H1 (cell line): ENCODE measurements at regions not wholly inside any gene's neighbourhood (a gene's known extent, or its start where the extent isn't known, plus 50 kb on each side); places are given as distances from the start of the nearest gene placed in this dataset.
A peak's percentile ranks its signal among the peaks of the same experiment; 100 is the strongest.

Source experiments
- CTCF ChIA-PET: fragments of 300-600 bp; sonication (Branson Sonifier 250); formaldehyde crosslinking; loops from one replicate; lab custom pipeline; 2021; ENCODE audit not compliant: partially characterized antibody; lab: Charles Lee
- POLR2A ChIA-PET: fragments of 300-600 bp; sonication (Branson Sonifier 250); formaldehyde crosslinking; loops from one replicate; lab custom pipeline; 2021; ENCODE audit warnings: inconsistent platforms; ENCODE audit not compliant: partially characterized antibody; lab: Charles Lee
- DNase-seq, 2 experiments: peaks; one replicate each; pipeline versions ENCODE4 v3.0.0 to v3.0.0-alpha.2; 2010 to 2022; ENCODE audit warnings: low spot score in 2 of 2, low read depth in 1 of 2, mixed read lengths in 1 of 2
- FAIRE-seq: peaks from 2 replicates; lab custom pipeline; 2011; peaks lifted over from hg19 to GRCh38; lab: Jason Lieb, UNC
- H2AFZ ChIP-seq: 2 replicates; pipeline ENCODE4 v1.8.1; 2012; ENCODE audit warnings: low read length, inconsistent platforms
- H2AK5ac ChIP-seq: 2 replicates; pipeline ENCODE4 v1.6.1; 2013; ENCODE audit warnings: low read depth, low read length
- H2BK120ac ChIP-seq: replicated peaks from 2 replicates; pipeline ENCODE3; 2013; ENCODE audit warnings: low read depth, low read length, inconsistent platforms
- H2BK12ac ChIP-seq: 2 replicates; pipeline ENCODE4 v1.6.1; 2013; ENCODE audit warnings: low read depth, low read length
- H2BK15ac ChIP-seq: 2 replicates; pipeline ENCODE4 v1.6.1; 2013; ENCODE audit warnings: low read length
- H2BK20ac ChIP-seq: 2 replicates; pipeline ENCODE4 v1.6.1; 2013; ENCODE audit warnings: low read length
- H2BK5ac ChIP-seq: 2 replicates; pipeline ENCODE4 v1.6.1; 2013; ENCODE audit warnings: low read depth, low read length
- H3K14ac ChIP-seq: 2 replicates; pipeline ENCODE4 v1.6.1; 2013; ENCODE audit warnings: inconsistent platforms; ENCODE audit not compliant: insufficient read length
- H3K18ac ChIP-seq: 2 replicates; pipeline ENCODE4 v1.6.1; 2013; ENCODE audit warnings: low read length; ENCODE audit errors: extremely low read depth
- H3K23ac ChIP-seq: 2 replicates; pipeline ENCODE4 v1.6.1; 2013; ENCODE audit warnings: inconsistent platforms; ENCODE audit not compliant: insufficient read length
- H3K23me2 ChIP-seq: 2 replicates; pipeline ENCODE4 v1.6.1; 2013; ENCODE audit warnings: low read depth, low read length
- H3K27ac ChIP-seq: 2 replicates; pipeline ENCODE4 v1.6.1; 2011; ENCODE audit warnings: low read depth, low read length, inconsistent platforms
- H3K27me3 ChIP-seq, 4 experiments: replicated peaks in 1 of 4; 1 replicate in 1 of 4; 2 replicates in 3 of 4; pipeline versions ENCODE4 v1.6.1 to v1.8.1; 2011 to 2013; ENCODE audit warnings: low read length in 3 of 4, mild to moderate bottlenecking in 3 of 4, inconsistent platforms in 2 of 4, mixed read lengths in 2 of 4, moderate library complexity in 1 of 4; ENCODE audit not compliant: control insufficient read depth in 3 of 4, insufficient read depth in 3 of 4; ENCODE audit errors: extremely low read depth in 1 of 4
- H3K36me3 ChIP-seq, 4 experiments: 2 replicates each; pipeline versions ENCODE4 v1.6.1 to v1.8.1; 2011 to 2013; ENCODE audit warnings: mild to moderate bottlenecking in 4 of 4, low read length in 3 of 4, moderate library complexity in 2 of 4, control low read depth in 1 of 4, inconsistent platforms in 1 of 4; ENCODE audit not compliant: insufficient read depth in 4 of 4, control insufficient read depth in 2 of 4
- H3K4ac ChIP-seq: replicated peaks from 2 replicates; pipeline ENCODE3; 2013; ENCODE audit warnings: low read length, low read depth, mixed read lengths, inconsistent platforms; ENCODE audit not compliant: insufficient read length
- H3K4me1 ChIP-seq, 4 experiments: replicated peaks in 1 of 4; 1 replicate in 1 of 4; 2 replicates in 3 of 4; pipeline versions ENCODE4 v1.6.1 to v1.8.1; 2011 to 2013; ENCODE audit warnings: low read length in 3 of 4, inconsistent platforms in 2 of 4, mixed read lengths in 1 of 4; ENCODE audit not compliant: insufficient read depth in 4 of 4, control insufficient read depth in 3 of 4
- H3K4me2 ChIP-seq, 2 experiments: 2 replicates each; pipeline versions ENCODE4 v1.6.1 to v1.8.1; 2011 to 2013; ENCODE audit warnings: low read depth in 2 of 2, low read length in 2 of 2, control low read depth in 1 of 2, inconsistent platforms in 1 of 2, mild to moderate bottlenecking in 1 of 2; ENCODE audit not compliant: insufficient read depth in 1 of 2
- H3K4me3 ChIP-seq, 4 experiments: fragments of 200-600, 300-600 bp in 1 of 4; sonication (generic), shearing (Covaris generic), sonication (Bioruptor Twin) in 1 of 4; 2 replicates each; pipeline versions ENCODE4 v1.5.1 to v1.8.1; 2011 to 2016; ENCODE audit warnings: low read length in 4 of 4, low read depth in 3 of 4, control low read depth in 2 of 4, inconsistent platforms in 2 of 4, mild to moderate bottlenecking in 2 of 4, mixed read lengths in 1 of 4, moderate library complexity in 1 of 4; ENCODE audit not compliant: insufficient read depth in 2 of 4; ENCODE audit errors: extremely low read depth in 1 of 4
- H3K56ac ChIP-seq: replicated peaks from 2 replicates; pipeline ENCODE3; 2013; ENCODE audit warnings: low read depth, mild to moderate bottlenecking, mixed read lengths, low read length, inconsistent platforms; ENCODE audit not compliant: insufficient read length
- H3K79me1 ChIP-seq: 2 replicates; pipeline ENCODE4 v1.6.1; 2013; ENCODE audit warnings: low read depth, low read length, control low read depth
- H3K79me2 ChIP-seq, 2 experiments: 2 replicates each; pipeline versions ENCODE4 v1.6.1 to v1.8.1; 2012 to 2013; ENCODE audit warnings: low read length in 2 of 2, mild to moderate bottlenecking in 2 of 2, inconsistent platforms in 1 of 2; ENCODE audit not compliant: insufficient read depth in 2 of 2, control insufficient read depth in 1 of 2
- H3K9ac ChIP-seq, 4 experiments: replicated peaks in 1 of 4; 1 replicate in 1 of 4; 2 replicates in 3 of 4; pipeline versions ENCODE4 v1.6.1 to v1.8.1; 2011 to 2013; ENCODE audit warnings: low read depth in 3 of 4, low read length in 3 of 4, control low read depth in 2 of 4, mild to moderate bottlenecking in 2 of 4, moderate library complexity in 2 of 4, inconsistent platforms in 1 of 4; ENCODE audit errors: extremely low read depth in 1 of 4
- H3K9me3 ChIP-seq, 2 experiments: 2 replicates each; pipeline versions ENCODE4 v1.6.1 to v1.8.1; 2012 to 2013; ENCODE audit warnings: mild to moderate bottlenecking in 2 of 2, moderate library complexity in 2 of 2, control low read depth in 1 of 2, inconsistent platforms in 1 of 2, low read depth in 1 of 2, low read length in 1 of 2, mixed read lengths in 1 of 2; ENCODE audit not compliant: insufficient read depth in 2 of 2
- H4K20me1 ChIP-seq, 2 experiments: replicated peaks in 1 of 2; 2 replicates each; pipeline versions ENCODE3 to v1.8.1; 2011 to 2013; ENCODE audit warnings: inconsistent platforms in 2 of 2, low read length in 2 of 2, mild to moderate bottlenecking in 1 of 2; ENCODE audit not compliant: insufficient read depth in 2 of 2, control insufficient read depth in 1 of 2
- H4K5ac ChIP-seq: 2 replicates; pipeline ENCODE4 v1.6.1; 2013; ENCODE audit warnings: low read length, low read depth, mixed read lengths, inconsistent platforms; ENCODE audit not compliant: insufficient read length
- H4K8ac ChIP-seq: 2 replicates; pipeline ENCODE4 v1.8.0; 2013; ENCODE audit warnings: mild to moderate bottlenecking, moderate library complexity, low read length, inconsistent platforms; ENCODE audit not compliant: insufficient read depth; ENCODE audit errors: extremely low read depth
- H4K91ac ChIP-seq: replicated peaks from 2 replicates; pipeline ENCODE3; 2013; ENCODE audit warnings: low read length, mixed read lengths, inconsistent platforms; ENCODE audit not compliant: insufficient read length
- ASH2L ChIP-seq: fragments of 200-600, 300-600 bp; sonication (generic); IDR thresholded peaks from one replicate; pipeline ENCODE4 v1.7.1; 2017; ENCODE audit warnings: low read length
- EZH2 ChIP-seq: fragments of 200-600 bp; sonication (generic); IDR thresholded peaks from 2 replicates; pipeline ENCODE4 v1.7.1; 2012; ENCODE audit warnings: low read depth, mild to moderate bottlenecking, moderate library complexity, low read length, inconsistent platforms; ENCODE audit not compliant: severe bottlenecking
- HDAC2 ChIP-seq, 2 experiments: fragments of 300-600 bp in 1 of 2; sonication (generic) in 1 of 2; IDR thresholded peaks; 2 replicates each; pipeline ENCODE4 v1.6.1; 2011 to 2012; ENCODE audit warnings: low read depth in 2 of 2, low read length in 2 of 2, mild to moderate bottlenecking in 2 of 2, moderate library complexity in 2 of 2, borderline replicate concordance in 1 of 2, inconsistent platforms in 1 of 2
- HDAC6 ChIP-seq: IDR thresholded peaks from one replicate; pipeline ENCODE4 v1.7.1; 2012; ENCODE audit warnings: low read depth, mild to moderate bottlenecking, inconsistent platforms, low read length, moderate library complexity
- JUN ChIP-seq: IDR thresholded peaks from 2 replicates; pipeline ENCODE4 v1.6.1; 2011; ENCODE audit warnings: low read depth, mild to moderate bottlenecking, improper control_type of control experiment, low read length
- NANOG ChIP-seq: IDR thresholded peaks from 2 replicates; pipeline ENCODE4 v1.6.1; 2011; ENCODE audit warnings: low read length, low read depth, mild to moderate bottlenecking, inconsistent platforms; ENCODE audit not compliant: insufficient read depth, poor library complexity, severe bottlenecking
- PHF8 ChIP-seq: fragments of 200-600 bp; sonication (generic); conservative IDR thresholded peaks from 2 replicates; pipeline ENCODE4 v1.7.1; 2012; ENCODE audit warnings: low read depth, mild to moderate bottlenecking, inconsistent platforms, low read length, moderate library complexity
- RAD21 ChIP-seq, 2 experiments: IDR thresholded peaks in 1 of 2; conservative IDR thresholded peaks in 1 of 2; 2 replicates each; pipeline ENCODE4 v1.6.1; 2011; ENCODE audit warnings: low read depth in 2 of 2, low read length in 2 of 2, improper control_type of control experiment in 1 of 2, inconsistent platforms in 1 of 2, mild to moderate bottlenecking in 1 of 2, moderate library complexity in 1 of 2
- SP1 ChIP-seq: IDR thresholded peaks from 2 replicates; pipeline ENCODE4 v1.6.1; 2011; ENCODE audit warnings: low read depth, low read length
- WGBS, 2 experiments: shearing (Covaris generic) in 1 of 2; methylation state at CpG; one replicate each; pipeline versions ENCODE4 v1.1.6 to v1.1.7; 2013 to 2015; ENCODE audit warnings: low lambda C conversion rate in 2 of 2, mixed read lengths in 2 of 2, inconsistent platforms in 1 of 2, low coverage in 1 of 2, missing lambda C conversion rate in 1 of 2; ENCODE audit not compliant: insufficient replicate concordance in 2 of 2, insufficient coverage in 1 of 2, insufficient read length in 1 of 2; ENCODE audit errors: extremely low coverage in 1 of 2, missing lambda C conversion rate in 1 of 2; 5-methylcytosine and 5-hydroxymethylcytosine counted together
- TF ChIP-seq, protein P1 (sequence below): IDR thresholded peaks from 2 replicates; pipeline ENCODE4 v1.6.1; 2011; ENCODE audit warnings: low read length, improper control_type of control experiment

DNA sequence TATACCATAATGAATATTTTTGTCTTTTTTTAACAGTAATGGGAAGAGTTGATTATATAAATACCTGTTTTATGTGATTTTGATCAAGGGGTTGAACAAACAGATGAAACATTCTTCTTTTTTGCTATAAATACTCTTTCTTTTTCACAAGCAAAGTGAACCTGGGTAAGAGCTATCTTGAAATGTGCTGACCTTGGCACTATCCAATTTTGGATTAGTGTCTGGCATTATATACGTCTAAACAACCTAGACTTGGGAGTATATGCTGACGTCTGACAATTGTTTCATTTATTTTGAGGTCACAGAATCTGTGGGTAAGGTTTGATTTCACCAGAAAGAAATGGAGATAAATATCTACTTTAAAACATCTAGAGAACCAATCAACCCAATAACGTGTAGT is 716.0 kb upstream of the STXBP6 start:
- no peak overlapping the region for H2BK120ac ChIP-seq
- H3K4me1 ChIP-seq: peaks cover 0 to 4% (median 2%) of the 10 kb centered on the region in 4 experiments; a peak in 2 of 7 replicates
- no peaks in the 10 kb centered on the region for H3K9me3 ChIP-seq
- no peak overlapping the region for H3K56ac ChIP-seq
- H2BK12ac ChIP-seq: no peak overlapping the region
- H4K8ac ChIP-seq: no peak overlapping the region
- no peaks in the 10 kb centered on the region for H3K23me2 ChIP-seq
- no peaks in the 10 kb centered on the region for H3K27me3 ChIP-seq
- no peak for DNase-seq
- no peak overlapping the region for H2BK20ac ChIP-seq
- no peak overlapping the region for H2BK5ac ChIP-seq
- H3K79me2 ChIP-seq: no peaks in the 10 kb centered on the region
- no peaks in the 10 kb centered on the region for H3K36me3 ChIP-seq
- H4K20me1 ChIP-seq: no peaks in the 10 kb centered on the region
- no peak overlapping the region for H3K27ac ChIP-seq
- no peak overlapping the region for H3K23ac ChIP-seq
- ChIA-PET POLR2A (no interaction called here), CTCF (interaction anchor here (1.0 kb wide), 1 partner anchor 228 kb away, joined by 4 read pairs; no protein-coding TSS in a partner anchor)
- peak overlapping the region; percentile 41; the same call in 1 of the 2 replicates for H2AFZ ChIP-seq
- H3K18ac ChIP-seq: no peak overlapping the region
- no peak overlapping the region for H4K5ac ChIP-seq
- no peak overlapping the region for H4K91ac ChIP-seq
- no peaks in the 10 kb centered on the region for H3K79me1 ChIP-seq
- H3K4me2 ChIP-seq: no peak overlapping the region
- no peak overlapping the region for H3K14ac ChIP-seq
- no peak overlapping the region for H3K4ac ChIP-seq
- no peak for FAIRE-seq
- no peak overlapping the region for H2BK15ac ChIP-seq
- TF ChIP-seq PHF8 (no peak), HDAC2 (IDR thresholded peaks at IDR 0.05; ENCODE audit: borderline replicate concordance in 1 of 2, low read depth in 2 of 2, low read length in 2 of 2) (no peak), ASH2L (no peak), SP1 (no peak), EZH2 (no peak), HDAC6 (no peak), NANOG (no peak), JUN (no peak), RAD21 (IDR thresholded peaks at IDR 0.05 in 1 of 2, conservative IDR thresholded peaks at IDR 0.05 in 1 of 2; ENCODE audit: low read depth in 2 of 2, low read length in 2 of 2) (no peak)
- TF ChIP-seq, protein P1, sequence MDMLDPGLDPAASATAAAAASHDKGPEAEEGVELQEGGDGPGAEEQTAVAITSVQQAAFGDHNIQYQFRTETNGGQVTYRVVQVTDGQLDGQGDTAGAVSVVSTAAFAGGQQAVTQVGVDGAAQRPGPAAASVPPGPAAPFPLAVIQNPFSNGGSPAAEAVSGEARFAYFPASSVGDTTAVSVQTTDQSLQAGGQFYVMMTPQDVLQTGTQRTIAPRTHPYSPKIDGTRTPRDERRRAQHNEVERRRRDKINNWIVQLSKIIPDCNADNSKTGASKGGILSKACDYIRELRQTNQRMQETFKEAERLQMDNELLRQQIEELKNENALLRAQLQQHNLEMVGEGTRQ: no peak
- WGBS, 2 experiments: 81% methylated on average over 3 of the region's 3 CpGs; no CpG with 5 or more reads in 1 of the 2 experiments
- H3K4me3 ChIP-seq: no peak overlapping the region
- no peak overlapping the region for H2AK5ac ChIP-seq
- H3K9ac ChIP-seq: no peak overlapping the region
